DOHH2 (cell line): ENCODE measurements at regions not wholly inside any gene's neighbourhood (a gene's known extent, or its start where the extent isn't known, plus 50 kb on each side); places are given as distances from the start of the nearest gene placed in this dataset.

Experiments
- H3F3A ChIP-seq: fragments of 200-600 bp; sonication (generic), shearing (Covaris generic); 2 replicates; pipeline ENCODE4 v1.6.0; 2016; ENCODE audit warnings: antibody characterized with exemption, mild to moderate bottlenecking; ENCODE audit not compliant: control insufficient read depth, insufficient read depth
- H3K27ac ChIP-seq: fragments of 200-600 bp; sonication (generic); 2 replicates; pipeline ENCODE4 v1.5.1; 2014; ENCODE audit warnings: low read depth, mild to moderate bottlenecking, low read length, moderate library complexity
- H3K27me3 ChIP-seq: fragments of 200-600 bp; sonication (generic); 2 replicates; pipeline ENCODE4 v1.6.1; 2014; ENCODE audit warnings: mild to moderate bottlenecking, low read length, mixed read lengths; ENCODE audit not compliant: control insufficient read depth
- H3K36me3 ChIP-seq: fragments of 200-600 bp; sonication (generic); 2 replicates; pipeline ENCODE4 v1.6.1; 2014; ENCODE audit warnings: mild to moderate bottlenecking, low read length, moderate library complexity, mixed read lengths; ENCODE audit not compliant: control insufficient read depth
- H3K4me1 ChIP-seq: fragments of 200-600 bp; sonication (generic); 2 replicates; pipeline ENCODE4 v1.6.1; 2014; ENCODE audit warnings: mild to moderate bottlenecking, low read length, mixed read lengths; ENCODE audit not compliant: control insufficient read depth
- H3K4me2 ChIP-seq: fragments of 200-600 bp; sonication (generic); 2 replicates; pipeline ENCODE4 v1.6.0; 2014; ENCODE audit warnings: mild to moderate bottlenecking, low read length, moderate library complexity
- H3K4me3 ChIP-seq: fragments of 200-600 bp; sonication (generic); 2 replicates; pipeline ENCODE4 v1.5.1; 2014; ENCODE audit warnings: mild to moderate bottlenecking, low read length, mixed read lengths
- H3K79me2 ChIP-seq: fragments of 200-600 bp; sonication (generic); 2 replicates; pipeline ENCODE4 v1.6.1; 2014; ENCODE audit warnings: mild to moderate bottlenecking, low read length, mixed read lengths; ENCODE audit not compliant: control insufficient read depth
- H3K9me2 ChIP-seq: fragments of 200-600 bp; sonication (generic); replicated peaks from 2 replicates; pipeline ENCODE4 v1.6.1; 2014; ENCODE audit warnings: mild to moderate bottlenecking, low read length, mixed read lengths; ENCODE audit not compliant: control insufficient read depth
- H3K9me3 ChIP-seq: fragments of 200-600 bp; sonication (generic); 2 replicates; pipeline ENCODE4 v1.6.1; 2014; ENCODE audit warnings: antibody characterized with exemption, low read length, mixed read lengths; ENCODE audit not compliant: control insufficient read depth, insufficient read depth
- H4K20me1 ChIP-seq: fragments of 200-600 bp; sonication (generic); 2 replicates; pipeline ENCODE4 v1.6.0; 2014; ENCODE audit warnings: low read depth, mild to moderate bottlenecking, antibody characterized with exemption, low read length, moderate library complexity; ENCODE audit not compliant: control insufficient read depth, insufficient read depth
- EZH2phosphoT487 ChIP-seq: fragments of 200-600 bp; sonication (generic); IDR thresholded peaks from 2 replicates; pipeline ENCODE4 v1.6.1; 2017; ENCODE audit warnings: borderline replicate concordance, mild to moderate bottlenecking, antibody characterized with exemption, low read length, moderate library complexity, mixed read lengths
- TF ChIP-seq, protein P1 (sequence below): fragments of 200-600 bp; sonication (generic); IDR thresholded peaks from one replicate; pipeline ENCODE4 v1.5.1; 2014; ENCODE audit warnings: antibody characterized with exemption, mild to moderate bottlenecking, low read depth, low read length; ENCODE audit not compliant: poor library complexity, severe bottlenecking

DNA sequence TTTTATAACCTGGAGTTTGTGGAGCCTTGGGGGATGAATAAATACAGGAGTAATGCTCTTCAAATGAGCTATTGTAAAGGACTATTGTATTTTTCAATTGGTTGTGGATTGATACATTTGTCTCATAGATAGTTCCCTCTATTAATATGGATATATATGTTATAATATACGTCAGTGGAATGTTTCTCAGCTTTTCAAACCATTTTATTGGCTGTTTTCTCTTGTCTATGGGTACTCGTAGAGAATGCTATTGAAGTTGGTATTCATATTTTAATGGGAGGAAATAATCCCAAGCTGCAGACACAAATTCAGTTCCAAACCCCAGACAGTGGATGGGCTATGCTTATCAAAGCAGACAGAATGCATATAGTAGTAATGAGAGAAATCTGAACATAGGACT, 181.8 kb upstream of the DAB2 start:
- Histone ChIP-seq H3K79me2 (no peaks in the 10 kb centered on the region), H3K4me2 (no peak overlapping the region), H3K9me3 (no peaks in the 10 kb centered on the region), H3K9me2 (no peaks in the 10 kb centered on the region), H3K4me3 (no peak overlapping the region), H3K27me3 (no peaks in the 10 kb centered on the region), H4K20me1 (no peaks in the 10 kb centered on the region), H3K27ac (no peak overlapping the region), H3K36me3 (no peaks in the 10 kb centered on the region), H3K4me1 (no peaks in the 10 kb centered on the region), H3F3A (no peaks in the 10 kb centered on the region)
- TF ChIP-seq EZH2phosphoT487 = no peak
- TF ChIP-seq, protein P1, sequence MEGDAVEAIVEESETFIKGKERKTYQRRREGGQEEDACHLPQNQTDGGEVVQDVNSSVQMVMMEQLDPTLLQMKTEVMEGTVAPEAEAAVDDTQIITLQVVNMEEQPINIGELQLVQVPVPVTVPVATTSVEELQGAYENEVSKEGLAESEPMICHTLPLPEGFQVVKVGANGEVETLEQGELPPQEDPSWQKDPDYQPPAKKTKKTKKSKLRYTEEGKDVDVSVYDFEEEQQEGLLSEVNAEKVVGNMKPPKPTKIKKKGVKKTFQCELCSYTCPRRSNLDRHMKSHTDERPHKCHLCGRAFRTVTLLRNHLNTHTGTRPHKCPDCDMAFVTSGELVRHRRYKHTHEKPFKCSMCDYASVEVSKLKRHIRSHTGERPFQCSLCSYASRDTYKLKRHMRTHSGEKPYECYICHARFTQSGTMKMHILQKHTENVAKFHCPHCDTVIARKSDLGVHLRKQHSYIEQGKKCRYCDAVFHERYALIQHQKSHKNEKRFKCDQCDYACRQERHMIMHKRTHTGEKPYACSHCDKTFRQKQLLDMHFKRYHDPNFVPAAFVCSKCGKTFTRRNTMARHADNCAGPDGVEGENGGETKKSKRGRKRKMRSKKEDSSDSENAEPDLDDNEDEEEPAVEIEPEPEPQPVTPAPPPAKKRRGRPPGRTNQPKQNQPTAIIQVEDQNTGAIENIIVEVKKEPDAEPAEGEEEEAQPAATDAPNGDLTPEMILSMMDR = no peak

DNA sequence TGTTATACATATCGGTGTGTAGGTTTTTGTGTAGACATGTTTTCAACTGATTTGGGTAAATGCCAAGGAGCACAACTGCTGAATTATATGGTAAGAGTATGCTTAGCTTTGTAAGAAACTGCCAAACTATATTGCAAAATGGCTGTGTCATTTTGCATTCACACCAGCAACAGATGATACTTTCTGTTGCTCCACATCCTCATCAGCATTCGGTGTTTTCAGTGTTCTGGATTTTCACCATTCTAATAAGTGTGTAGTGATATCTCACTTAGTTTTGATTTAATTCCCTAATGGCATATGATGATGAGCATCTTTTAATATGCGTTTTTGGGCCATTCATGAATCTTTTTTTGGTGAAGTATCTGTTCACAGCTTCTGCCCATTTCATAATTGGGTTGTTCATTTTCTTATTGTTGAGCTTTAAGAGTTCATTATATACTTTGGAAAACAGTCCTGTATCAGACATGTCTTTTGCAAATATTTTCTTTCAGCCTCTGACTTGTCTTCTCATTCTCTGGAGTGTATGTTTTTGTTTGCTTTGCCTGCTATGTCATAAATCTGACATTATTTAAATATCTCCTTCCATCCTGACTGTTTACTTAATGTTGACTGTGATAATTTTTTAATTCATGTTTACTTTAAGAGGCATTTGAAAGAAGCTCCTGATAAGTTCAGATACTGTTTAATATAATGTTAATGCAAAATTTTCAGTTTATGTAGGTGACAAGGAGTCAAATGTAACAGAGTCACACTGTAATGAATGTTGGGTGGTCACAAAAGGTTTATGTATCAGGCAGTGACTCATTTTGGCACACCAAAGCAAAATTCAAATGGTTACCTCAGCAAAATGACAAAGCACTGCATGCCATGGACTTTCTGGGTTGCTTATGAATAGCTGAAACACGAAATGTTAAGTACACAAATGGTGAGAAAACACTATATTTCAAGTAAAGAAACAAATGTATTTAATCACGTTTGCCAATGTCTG, 181.1 kb upstream of the DAB2 start:
- Histone ChIP-seq H3K9me3 (no peaks in the 10 kb centered on the region), H3K27ac (no peak overlapping the region), H3K4me2 (no peak overlapping the region), H3K4me1 (no peaks in the 10 kb centered on the region), H4K20me1 (no peaks in the 10 kb centered on the region), H3K36me3 (no peaks in the 10 kb centered on the region), H3K9me2 (no peaks in the 10 kb centered on the region), H3K4me3 (no peak overlapping the region), H3K79me2 (no peaks in the 10 kb centered on the region), H3F3A (no peaks in the 10 kb centered on the region), H3K27me3 (no peaks in the 10 kb centered on the region)
- TF ChIP-seq EZH2phosphoT487 = no peak
- TF ChIP-seq, protein P1 = no peak

GRCh38 chr5:39605145-39605544, 180.4 kb upstream of the DAB2 start:
- Histone ChIP-seq H3K36me3 (no peaks in the 10 kb centered on the region), H3K4me1 (no peaks in the 10 kb centered on the region), H3K9me2 (no peaks in the 10 kb centered on the region), H3K4me3 (no peak overlapping the region), H3K9me3 (no peaks in the 10 kb centered on the region), H3K27me3 (no peaks in the 10 kb centered on the region), H3K27ac (no peak overlapping the region), H3F3A (no peaks in the 10 kb centered on the region), H3K79me2 (no peaks in the 10 kb centered on the region), H3K4me2 (no peak overlapping the region), H4K20me1 (no peaks in the 10 kb centered on the region)
- TF ChIP-seq, protein P1 = no peak
- no peak for TF ChIP-seq EZH2phosphoT487
